ENCODE measurements at regions not wholly inside any gene's neighbourhood (a gene's known extent, or its start where the extent isn't known, plus 50 kb on each side); places are given as distances from the start of the nearest gene placed in this dataset.

DNA sequence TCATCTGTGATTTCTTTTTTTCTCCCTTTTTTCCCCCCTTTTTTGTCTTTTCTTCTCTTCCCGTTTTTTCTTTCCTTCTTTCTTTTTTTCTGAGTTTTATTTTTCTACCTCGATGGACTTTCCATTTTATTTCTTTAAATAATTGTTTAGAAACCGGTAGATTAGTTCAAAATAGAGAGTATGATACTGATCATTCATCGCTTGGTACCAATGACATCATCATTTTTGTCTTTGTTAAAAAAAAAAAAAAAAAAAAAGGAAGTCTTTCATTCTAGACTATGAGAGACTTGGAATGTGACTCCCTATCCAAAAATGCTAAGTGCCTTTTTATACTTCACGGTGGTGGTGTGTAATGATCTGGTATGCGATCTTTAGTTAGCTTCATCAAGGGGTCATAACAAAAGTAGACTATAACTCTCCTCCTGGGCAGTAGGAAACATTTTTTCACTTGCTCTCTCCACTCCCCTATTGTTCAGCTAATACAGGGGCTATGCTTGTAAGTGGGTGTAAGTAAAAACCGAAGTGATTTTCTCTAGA lies 1517.5 kb upstream of the ZEB2 start:
- no peak for DNase-seq

DNA sequence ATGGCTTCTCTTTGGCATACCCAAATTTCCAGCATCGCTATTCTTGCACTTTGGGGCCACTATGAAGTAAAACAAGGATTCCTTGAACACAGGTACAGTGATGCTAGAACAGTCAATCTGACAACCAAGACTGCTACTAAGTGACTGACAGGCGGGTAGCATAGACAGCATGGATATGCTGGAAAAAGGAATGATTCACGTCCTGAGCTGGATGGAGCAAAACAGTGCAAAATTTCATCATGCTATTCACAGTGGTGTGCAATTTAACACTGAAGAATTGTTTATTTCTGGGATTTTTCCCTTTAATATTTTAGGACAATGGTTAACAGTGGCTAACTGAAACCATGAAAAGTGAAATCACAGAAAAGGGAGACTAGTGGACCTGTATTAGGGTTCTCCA lies 1511.2 kb upstream of the ZEB2 start:
- no peak for DNase-seq

- no peak for DNase-seq
Measured at GRCh38 chr2:146027156-146027555, 1507.2 kb upstream of the ZEB2 start.

- DNase-seq = no peak
Measured at GRCh38 chr2:146025519-146025918, 1505.6 kb upstream of the ZEB2 start.

DNA sequence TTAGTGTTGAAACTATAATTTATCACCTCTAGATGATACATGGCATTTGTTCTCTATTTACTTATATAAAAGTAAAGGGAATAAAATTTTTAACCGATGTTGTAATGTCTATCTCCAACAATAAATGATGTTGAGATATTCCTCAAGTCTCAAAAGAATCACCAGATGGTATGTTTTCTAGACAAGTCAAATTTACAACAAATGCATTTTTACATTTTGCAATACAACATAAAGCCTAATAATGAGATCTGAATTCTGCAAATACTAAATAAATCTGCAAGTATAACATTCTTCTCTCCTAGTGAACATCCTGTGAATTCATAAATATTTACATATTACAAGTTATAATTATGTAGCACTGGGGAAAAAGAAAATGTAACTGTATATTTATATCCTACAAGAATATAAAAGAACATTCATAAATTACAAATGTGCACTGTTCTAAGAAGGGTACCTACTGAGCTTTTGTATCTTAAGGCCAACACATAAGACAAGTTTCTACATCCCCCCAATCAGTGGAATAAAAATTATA lies 1504.4 kb upstream of the ZEB2 start:
- DNase-seq = no peak

DNA sequence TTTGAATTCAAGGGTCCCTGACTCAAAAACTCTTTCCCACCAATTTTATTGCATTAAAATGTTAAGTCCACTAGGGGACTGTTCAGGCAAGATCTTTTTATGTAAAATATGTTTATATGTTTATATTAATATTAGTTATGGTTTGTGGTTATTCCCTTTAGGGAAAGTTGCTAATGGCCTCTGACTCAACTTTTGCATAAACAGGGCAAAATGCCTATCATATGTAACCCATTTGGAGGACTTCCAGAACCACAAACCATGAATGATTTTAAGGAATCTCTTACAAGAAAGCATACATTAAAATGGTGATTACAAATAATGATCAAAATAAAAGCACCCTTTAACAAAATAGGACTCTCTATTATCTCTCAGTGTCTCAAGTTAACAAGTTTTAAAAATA lies 1484.5 kb upstream of the ZEB2 start:
- no peak for DNase-seq

- no peak for DNase-seq
Measured at GRCh38 chr2:146003337-146003736, 1483.4 kb upstream of the ZEB2 start.

- DNase-seq = no peak
Measured at GRCh38 chr2:145994910-145995309, 1475.0 kb upstream of the ZEB2 start.

DNA sequence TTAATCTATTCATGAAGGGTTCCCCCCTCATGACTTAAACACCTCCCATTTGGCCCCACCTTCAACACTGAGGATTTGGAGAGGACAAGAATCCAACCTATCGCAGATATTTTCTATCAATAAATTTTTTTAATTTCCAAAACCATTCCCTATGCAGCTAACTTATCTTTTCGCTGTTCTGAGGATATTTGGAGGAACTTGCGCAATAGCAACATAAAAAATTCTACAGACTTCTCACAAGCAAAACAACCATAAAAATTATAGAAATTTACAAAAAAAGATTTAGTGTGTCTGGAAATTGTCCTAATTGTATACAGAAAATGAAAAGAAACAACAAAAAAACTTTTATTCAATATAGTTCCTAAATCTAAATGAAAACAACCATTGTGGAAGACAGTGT lies 1472.7 kb upstream of the ZEB2 start:
- DNase-seq = no peak

DNA sequence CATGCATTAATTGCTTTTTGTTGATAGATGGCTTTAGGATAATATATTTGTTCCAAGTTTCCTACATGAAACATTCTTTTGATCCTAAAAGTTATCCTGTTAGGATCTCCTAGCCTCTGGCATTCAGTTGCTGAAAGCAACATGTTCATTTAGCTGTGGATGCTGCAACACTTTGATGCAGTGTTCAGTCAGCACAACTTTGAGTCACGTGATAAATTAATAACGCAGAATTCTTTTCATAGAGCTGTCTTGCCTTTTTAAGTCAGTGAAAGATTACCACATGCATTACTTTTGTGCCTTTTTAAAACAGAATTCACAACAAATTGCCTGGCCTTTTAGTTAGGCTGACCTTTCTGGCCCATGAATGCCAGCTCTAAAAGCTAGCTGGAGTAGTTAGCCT lies 1467.9 kb upstream of the ZEB2 start:
- DNase-seq = no peak

- peak; percentile 3 for DNase-seq
Measured at GRCh38 chr2:145985517-145985916, 1465.6 kb upstream of the ZEB2 start.

GRCh38 chr2:145984580-145984979 lies 1464.7 kb upstream of the ZEB2 start:
- DNase-seq = peak; percentile 18

DNA sequence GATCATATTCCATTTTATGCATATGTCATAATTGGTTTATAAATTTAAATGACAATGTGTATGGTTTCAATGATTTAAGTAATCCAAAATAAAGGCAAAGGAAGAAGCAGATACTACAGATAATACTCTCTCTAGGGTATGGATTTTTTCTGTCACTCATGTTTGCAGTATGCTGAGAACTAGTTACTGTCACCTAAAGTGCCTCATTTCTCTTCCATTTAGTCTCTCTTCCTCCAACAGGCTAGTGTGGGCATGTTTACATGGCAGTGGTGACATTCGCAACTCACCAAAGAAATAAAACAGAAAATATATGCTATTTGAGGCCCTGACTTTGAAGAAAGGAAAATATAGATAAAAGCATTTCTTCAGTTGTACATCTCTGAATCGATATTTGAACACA lies 1460.4 kb upstream of the ZEB2 start:
- DNase-seq = no peak

DNA sequence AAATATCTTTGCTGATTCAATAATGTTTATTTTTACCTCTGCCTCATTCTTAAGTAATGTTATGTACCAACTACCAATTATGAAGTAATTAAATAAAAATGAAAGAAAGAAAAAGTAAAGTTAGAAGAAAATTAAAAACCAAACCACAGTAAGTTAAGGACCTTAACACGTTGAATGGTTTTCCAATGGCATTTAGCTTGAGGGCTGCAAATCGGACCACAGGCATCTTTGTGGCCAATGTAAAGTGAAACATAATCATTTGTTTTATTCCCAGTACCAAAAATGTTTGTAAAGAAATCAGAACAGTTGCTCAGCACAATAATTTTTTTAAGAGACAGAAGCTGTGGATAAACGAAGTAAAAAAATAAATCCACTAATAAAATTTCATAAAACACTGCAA lies 1455.5 kb upstream of the ZEB2 start:
- DNase-seq = no peak

GRCh38 chr2:145961846-145962245 lies 1441.9 kb upstream of the ZEB2 start:
- DNase-seq = no peak

DNA sequence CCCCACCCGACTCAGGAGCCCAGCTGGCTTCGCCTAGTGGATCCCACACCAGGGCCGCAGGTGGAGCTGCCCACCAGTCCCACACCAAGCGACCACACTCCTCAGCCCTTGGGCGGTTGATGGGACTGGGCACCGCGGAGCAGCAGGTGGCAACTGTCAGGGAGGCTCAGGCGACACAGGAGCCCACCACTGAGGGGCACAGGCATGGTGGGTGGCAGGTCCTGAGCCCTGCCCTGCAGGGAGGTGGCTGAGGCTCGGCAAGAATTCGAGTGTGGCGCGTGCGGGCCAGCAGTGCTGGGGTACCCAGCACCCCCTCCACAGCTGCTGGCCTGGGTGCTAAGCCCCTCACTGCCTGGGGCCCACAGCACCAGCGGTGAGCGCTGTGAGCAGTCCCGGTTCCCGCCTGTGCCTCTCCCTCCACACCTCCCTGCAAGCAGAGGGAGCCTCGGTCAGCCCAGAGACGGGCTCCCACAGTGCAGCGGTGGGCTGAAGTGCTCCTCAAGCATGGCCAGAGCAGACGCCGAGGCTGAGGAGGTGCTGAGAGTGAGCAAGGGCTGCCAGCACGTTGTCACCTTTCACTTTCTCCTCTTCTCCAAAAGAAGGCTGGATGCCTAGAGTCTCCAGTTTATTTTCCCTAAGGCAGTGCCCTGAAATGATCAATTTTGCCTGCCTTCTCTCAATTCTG lies 1440.7 kb upstream of the ZEB2 start:
- no peak for DNase-seq

DNA sequence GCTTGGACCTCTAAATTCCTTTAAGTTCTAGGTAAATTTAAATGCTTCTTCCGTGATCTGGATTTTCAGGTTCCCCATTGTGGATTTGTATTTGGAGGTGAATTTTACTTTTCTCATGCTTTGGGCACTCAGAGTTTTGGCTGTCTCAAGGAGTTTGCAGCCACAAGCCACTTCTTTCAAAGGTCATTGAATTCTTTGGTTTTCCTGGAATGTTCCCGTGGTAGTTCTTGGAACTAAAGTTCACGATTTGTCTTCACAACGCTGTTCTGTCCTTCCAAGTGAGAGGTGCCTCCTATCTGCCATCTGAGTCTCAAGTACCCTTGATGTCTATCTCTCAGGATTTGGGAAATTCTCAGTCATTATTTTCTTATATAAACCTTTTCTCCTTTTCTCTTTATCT lies 1438.7 kb upstream of the ZEB2 start:
- no peak for DNase-seq

DNA sequence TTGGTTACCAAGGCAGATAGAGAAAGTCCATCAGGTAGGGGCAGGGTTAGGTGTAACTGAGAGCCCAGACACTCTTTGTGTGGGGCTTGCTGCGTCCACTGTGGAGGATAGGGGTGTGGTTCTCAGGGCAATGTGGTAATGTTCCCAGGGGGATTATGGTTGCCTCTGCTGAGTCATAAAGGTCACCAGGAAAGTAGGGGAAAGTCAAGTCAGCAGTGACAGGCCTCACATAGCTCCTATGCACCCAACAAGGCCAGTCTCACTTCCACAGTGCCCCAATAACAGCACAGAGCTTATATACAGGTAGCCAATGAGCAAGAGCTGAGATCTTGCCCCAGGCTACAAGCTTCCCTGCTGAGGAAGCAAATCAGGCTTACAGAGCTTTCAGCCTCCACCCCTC lies 1438.0 kb upstream of the ZEB2 start:
- no peak for DNase-seq

DNA sequence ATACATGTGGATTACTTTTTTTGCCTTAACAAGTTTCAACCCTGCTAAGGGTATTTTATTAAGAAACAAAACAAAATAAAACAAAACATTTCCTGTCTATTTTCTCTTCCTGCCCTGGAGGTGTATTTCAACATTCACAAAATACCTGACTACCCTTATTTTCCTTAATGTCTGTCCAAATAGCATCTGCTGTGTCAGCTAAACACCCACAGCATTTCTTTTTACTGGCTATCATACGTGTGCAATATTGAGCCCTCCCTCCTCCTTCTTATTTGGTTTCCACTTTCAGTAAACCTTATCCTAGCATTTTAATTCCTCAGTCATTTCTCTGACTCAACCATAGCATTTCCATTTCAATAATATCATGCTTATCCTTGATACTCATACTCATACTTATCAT lies 1420.0 kb upstream of the ZEB2 start:
- DNase-seq = no peak

GRCh38 chr2:145935016-145935415 lies 1415.1 kb upstream of the ZEB2 start:
- DNase-seq = no peak

- no peak for DNase-seq
Measured at GRCh38 chr2:145931781-145932395, 1412.0 kb upstream of the ZEB2 start.

- no peak for DNase-seq
Measured at GRCh38 chr2:145930318-145930717, 1410.4 kb upstream of the ZEB2 start.

GRCh38 chr2:145927131-145927950 lies 1407.4 kb upstream of the ZEB2 start:
- peak; percentile 23 for DNase-seq

DNA sequence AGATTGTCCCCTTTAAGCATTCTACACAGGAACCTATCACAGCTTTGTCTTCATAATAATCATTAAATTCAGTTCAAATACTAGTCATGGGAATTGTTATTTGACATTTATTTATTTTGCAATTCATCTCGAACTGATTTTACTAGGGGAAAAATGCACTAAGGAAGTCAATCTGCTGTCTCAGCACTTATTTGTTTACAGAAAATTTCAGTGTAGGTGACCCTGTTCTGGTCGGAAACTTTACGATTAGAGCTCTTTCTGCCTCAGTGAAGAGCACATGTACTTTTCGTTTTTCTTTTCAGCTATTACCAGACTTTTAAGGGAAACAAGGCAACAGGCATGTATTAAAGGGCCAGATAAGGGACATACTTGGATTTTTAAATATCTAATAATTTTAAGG lies 1405.7 kb upstream of the ZEB2 start:
- no peak for DNase-seq

Measured in hematopoietic multipotent progenitor cell treated with erythropoietin and hydrocortisone succinate and interleukin-3 and kit ligand, for 4 days (in vitro differentiated cells).